Heart left ventricle (tissue), 13 donors: ENCODE measurements at regions not wholly inside any gene's neighbourhood (a gene's known extent, or its start where the extent isn't known, plus 50 kb on each side); places are given as distances from the start of the nearest gene placed in this dataset.

Experiments
- CTCF ChIP-seq, 12 donors: fragments of 200-600 bp; sonication (generic) in 4 of 12; IDR thresholded peaks; one replicate each; pipeline versions ENCODE4 v1.5.0 to v1.8.0; 2018 to 2022; ENCODE audit warnings: antibody characterized with exemption in 12 of 12, mild to moderate bottlenecking in 5 of 12
- POLR2A ChIP-seq, 2 donors: fragments of 450-650 bp; IDR thresholded peaks; one replicate each; pipeline ENCODE4 v1.6.1; 2017; ENCODE audit warnings: antibody characterized with exemption in 2 of 2, mild to moderate bottlenecking in 2 of 2, moderate library complexity in 2 of 2
- donor health status: ischemic (EF 13 %, LVEDD 7.1; RV severe dilation, severe dysfunction).
- donor health status: DM: no; HTN: yes; CAD: no.
- donor health status: DM: no; HTN: no; CAD: no.
- donor health status: ischemic (EF 25% LVEDD 6.9; RV normal size, moderate dysfunction).
- donor health status: ischemic (EF 25% LVEDD 5.7; RV mildly dilated, moderate dysfunction).
- donor health status: ischemic (EF 35%, LVEDD 5.7; RV mildly dilated, moderate dysfunction).
- donor health status: nonischemic (EF 11% LVEDD 7.7; RV severe dilation, severe dysfunction).
- donor health status: DM: yes; HTN: yes; CAD: no.
- donor health status: PGD.
- donor health status: ischemic (EF 29% LVEDD 5.4; RV normal size, mild dysfunction).
- donor health status: nonischemic (EF 23%, LVEDD 6.1; RV moderate dilation, normal function).

- TF ChIP-seq CTCF (IDR thresholded peaks at IDR 0.05) (no peak), POLR2A (IDR thresholded peaks at IDR 0.05) (no peak)
Measured at GRCh38 chr3:11698326-11699082, 54.8 kb upstream of the VGLL4 start.
